Erythroblast (primary cell): ENCODE measurements at regions not wholly inside any gene's neighbourhood (a gene's known extent, or its start where the extent isn't known, plus 50 kb on each side); places are given as distances from the start of the nearest gene placed in this dataset.

Experiments
- GATA1 ChIP-seq: IDR thresholded peaks from 2 replicates; pipeline ENCODE4 v1.6.1; 2011; ENCODE audit warnings: low read depth, mild to moderate bottlenecking, control low read depth, low read length, moderate library complexity
- POLR2A ChIP-seq: IDR thresholded peaks from 2 replicates; pipeline ENCODE4 v1.6.1; 2011; ENCODE audit warnings: mild to moderate bottlenecking, low read length

- TF ChIP-seq POLR2A (no peak), GATA1 (no peak)
Measured at GRCh38 chr16:64421515-64421914, 700.3 kb downstream of the CDH11 start.
